DND-41 (cell line): ENCODE measurements at regions not wholly inside any gene's neighbourhood (a gene's known extent, or its start where the extent isn't known, plus 50 kb on each side); places are given as distances from the start of the nearest gene placed in this dataset.

Experiments used
- EZH2 ChIP-seq: IDR thresholded peaks from 3 replicates; pipeline ENCODE4 v1.6.1; 2012; ENCODE audit warnings: borderline replicate concordance, low read depth, mild to moderate bottlenecking, moderate library complexity, low read length, inconsistent platforms; ENCODE audit not compliant: severe bottlenecking
- TF ChIP-seq, protein P1 (sequence below): IDR thresholded peaks from 2 replicates; pipeline ENCODE4 v1.5.1; 2012; ENCODE audit warnings: borderline replicate concordance, low read length, moderate library complexity, mild to moderate bottlenecking; ENCODE audit not compliant: poor library complexity, severe bottlenecking; ENCODE audit errors: extremely low read depth

DNA sequence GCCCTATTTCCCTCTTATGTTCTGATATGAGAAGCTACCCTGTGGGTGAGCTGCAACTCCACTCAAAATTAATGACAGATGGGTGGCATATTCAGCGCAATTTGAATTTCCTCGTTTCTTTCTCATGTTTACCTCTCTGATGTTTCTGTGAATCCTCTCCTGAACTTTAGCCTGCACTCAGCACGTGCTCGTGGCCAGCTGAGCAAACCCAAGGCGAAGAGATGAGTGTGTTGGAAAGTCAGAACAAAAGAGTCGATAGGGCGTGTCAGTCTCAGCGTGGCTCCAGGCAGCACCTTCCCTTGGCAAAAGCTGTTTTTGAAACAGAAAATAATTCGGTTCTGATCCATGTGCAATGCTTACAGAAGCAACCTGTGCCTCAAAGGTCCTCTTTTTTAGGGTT lies 226.1 kb upstream of the GMDS start:
- TF ChIP-seq, protein P1, sequence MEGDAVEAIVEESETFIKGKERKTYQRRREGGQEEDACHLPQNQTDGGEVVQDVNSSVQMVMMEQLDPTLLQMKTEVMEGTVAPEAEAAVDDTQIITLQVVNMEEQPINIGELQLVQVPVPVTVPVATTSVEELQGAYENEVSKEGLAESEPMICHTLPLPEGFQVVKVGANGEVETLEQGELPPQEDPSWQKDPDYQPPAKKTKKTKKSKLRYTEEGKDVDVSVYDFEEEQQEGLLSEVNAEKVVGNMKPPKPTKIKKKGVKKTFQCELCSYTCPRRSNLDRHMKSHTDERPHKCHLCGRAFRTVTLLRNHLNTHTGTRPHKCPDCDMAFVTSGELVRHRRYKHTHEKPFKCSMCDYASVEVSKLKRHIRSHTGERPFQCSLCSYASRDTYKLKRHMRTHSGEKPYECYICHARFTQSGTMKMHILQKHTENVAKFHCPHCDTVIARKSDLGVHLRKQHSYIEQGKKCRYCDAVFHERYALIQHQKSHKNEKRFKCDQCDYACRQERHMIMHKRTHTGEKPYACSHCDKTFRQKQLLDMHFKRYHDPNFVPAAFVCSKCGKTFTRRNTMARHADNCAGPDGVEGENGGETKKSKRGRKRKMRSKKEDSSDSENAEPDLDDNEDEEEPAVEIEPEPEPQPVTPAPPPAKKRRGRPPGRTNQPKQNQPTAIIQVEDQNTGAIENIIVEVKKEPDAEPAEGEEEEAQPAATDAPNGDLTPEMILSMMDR, result no peak
- TF ChIP-seq EZH2, result no peak
